ENCODE measurements at regions not wholly inside any gene's neighbourhood (a gene's known extent, or its start where the extent isn't known, plus 50 kb on each side); places are given as distances from the start of the nearest gene placed in this dataset.

DNA sequence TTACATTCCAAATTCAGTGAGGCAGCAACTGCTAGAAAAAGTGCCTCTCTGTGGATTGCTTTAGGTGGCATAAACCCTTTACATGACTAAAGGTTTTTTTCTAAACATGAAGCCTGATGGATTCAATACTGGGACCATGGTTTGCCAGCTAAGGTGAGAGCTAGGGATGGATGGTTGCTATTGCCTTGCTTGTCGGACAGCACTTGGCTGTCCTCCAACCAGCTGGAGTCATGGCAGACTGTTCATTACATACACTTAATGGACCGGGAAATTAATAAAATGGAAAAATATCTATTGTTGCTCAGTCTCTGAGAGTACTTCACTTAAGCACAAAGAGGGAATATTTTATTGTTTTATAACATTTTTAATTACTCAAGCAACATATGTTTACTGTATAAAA is 116.9 kb upstream of the TRPC7 start:
- TF ChIP-seq POLR2A (IDR thresholded peaks at IDR 0.05) (no peak), CTCF (IDR thresholded peaks at IDR 0.05) (no peak)
- intact Hi-C loops (cut with DNase I), result no loop called here
- Histone ChIP-seq H3K4me3 (no peak overlapping the region), H3K9me3 (replicated peaks in 1 of 3) (no peaks in the 10 kb centered on the region), H3K4me1 (replicated peaks in 1 of 2) (no peaks in the 10 kb centered on the region), H3K36me3 (replicated peaks in 1 of 2) (no peaks in the 10 kb centered on the region), H3K27ac (no peak overlapping the region), H3K27me3 (no peaks in the 10 kb centered on the region)
- 66 to 90% (median 76%) methylated on average over 2 of the region's 2 CpGs for WGBS, 4 donors
- no peak for DNase-seq

GRCh38 chr5:136474466-136474865 is 109.1 kb upstream of the TRPC7 start:
- H3K27ac ChIP-seq, result no peak overlapping the region
- 65 to 71% (median 69%) methylated on average over 3 of the region's 3 CpGs for WGBS, 4 donors

DNA sequence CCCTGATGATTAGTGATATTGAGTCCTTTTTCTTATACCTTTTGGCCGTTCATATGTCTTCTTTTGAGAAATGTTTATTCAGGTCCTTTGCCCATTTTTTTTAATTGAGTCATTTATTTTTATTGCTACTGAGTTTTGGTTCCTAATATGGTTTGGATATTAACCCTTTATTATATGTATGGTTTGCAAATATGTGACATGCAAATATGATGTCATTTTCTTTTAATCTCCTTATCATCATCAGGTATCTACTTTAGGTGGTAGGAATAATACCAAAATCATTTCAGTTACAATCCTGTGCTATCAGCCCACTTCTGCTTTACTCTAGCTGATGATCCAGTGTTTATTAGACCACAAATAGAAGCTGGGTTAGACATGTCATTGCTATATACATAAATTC is 102.3 kb upstream of the TRPC7 start:
- H3K27ac ChIP-seq, result no peak overlapping the region
- no peaks in the 10 kb centered on the region for H3K9me3 ChIP-seq (replicated peaks in 1 of 3)
- TF ChIP-seq POLR2A (IDR thresholded peaks at IDR 0.05), result no peak
- no peak for TF ChIP-seq CTCF (IDR thresholded peaks at IDR 0.05)
- WGBS, 4 donors, result 47 to 62% (median 56%) methylated on average over 1 of the region's 1 CpG
- peaks cover 7% of the 10 kb centered on the region for H3K27me3 ChIP-seq
- DNase-seq, result no peak
- no peaks in the 10 kb centered on the region for H3K4me1 ChIP-seq (replicated peaks in 1 of 2)
- intact Hi-C loops (cut with DNase I), result no loop called here
- H3K4me3 ChIP-seq, result no peak overlapping the region
- H3K36me3 ChIP-seq (replicated peaks in 1 of 2), result no peaks in the 10 kb centered on the region

More at GRCh38 chr5:136474466-136474865, 109.1 kb upstream of the TRPC7 start:
- no peak overlapping the region for H3K4me3 ChIP-seq
- intact Hi-C loops (cut with DNase I), result no loop called here
- no peaks in the 10 kb centered on the region for H3K27me3 ChIP-seq
- no peak for TF ChIP-seq CTCF (IDR thresholded peaks at IDR 0.05)
- no peak for TF ChIP-seq POLR2A (IDR thresholded peaks at IDR 0.05)
- no peak for DNase-seq
- no peaks in the 10 kb centered on the region for H3K36me3 ChIP-seq (replicated peaks in 1 of 2)
- no peaks in the 10 kb centered on the region for H3K9me3 ChIP-seq (replicated peaks in 1 of 3)
- no peaks in the 10 kb centered on the region for H3K4me1 ChIP-seq (replicated peaks in 1 of 2)

GRCh38 chr5:136466041-136466415 is 100.7 kb upstream of the TRPC7 start:
- intact Hi-C loops (cut with DNase I), result no loop called here
- Histone ChIP-seq H3K27ac (no peak overlapping the region), H3K36me3 (replicated peaks in 1 of 2) (no peaks in the 10 kb centered on the region), H3K4me1 (replicated peaks in 1 of 2) (no peaks in the 10 kb centered on the region), H3K27me3 (peaks cover 7% of the 10 kb centered on the region), H3K4me3 (no peak overlapping the region), H3K9me3 (replicated peaks in 1 of 3) (no peaks in the 10 kb centered on the region)
- DNase-seq, result no peak
- WGBS, 4 donors, result 64 to 70% (median 70%) methylated on average over 3 of the region's 3 CpGs
- TF ChIP-seq CTCF (IDR thresholded peaks at IDR 0.05) (no peak), POLR2A (IDR thresholded peaks at IDR 0.05) (no peak)
